ENCODE measurements at regions not wholly inside any gene's neighbourhood (a gene's known extent, or its start where the extent isn't known, plus 50 kb on each side); places are given as distances from the start of the nearest gene placed in this dataset.

- TF ChIP-seq POLR2AphosphoS5 (IDR thresholded peaks at IDR 0.05; ENCODE audit: low read depth, low read length) (no peak), POLR2A (IDR thresholded peaks at IDR 0.05; ENCODE audit: low read depth, low read length) (no peak)
Measured at GRCh38 chr2:111235192-111236015, 114.7 kb downstream of the BCL2L11 start.

Data from GM12891 (cell line).